Neural progenitor cell (in vitro differentiated cells): ENCODE measurements at regions not wholly inside any gene's neighbourhood (a gene's known extent, or its start where the extent isn't known, plus 50 kb on each side); places are given as distances from the start of the nearest gene placed in this dataset.

Experiments used
- EZH2 ChIP-seq: fragments of 200-600 bp; sonication (generic); IDR thresholded peaks from 2 replicates; pipeline ENCODE4 v1.6.1; 2017; ENCODE audit warnings: antibody characterized with exemption, mild to moderate bottlenecking, moderate library complexity
- TF ChIP-seq, protein P1 (sequence below): fragments of 200-600 bp; sonication (generic); IDR thresholded peaks from 2 replicates; pipeline ENCODE4 v1.5.1; 2017; ENCODE audit warnings: antibody characterized with exemption, mild to moderate bottlenecking

DNA sequence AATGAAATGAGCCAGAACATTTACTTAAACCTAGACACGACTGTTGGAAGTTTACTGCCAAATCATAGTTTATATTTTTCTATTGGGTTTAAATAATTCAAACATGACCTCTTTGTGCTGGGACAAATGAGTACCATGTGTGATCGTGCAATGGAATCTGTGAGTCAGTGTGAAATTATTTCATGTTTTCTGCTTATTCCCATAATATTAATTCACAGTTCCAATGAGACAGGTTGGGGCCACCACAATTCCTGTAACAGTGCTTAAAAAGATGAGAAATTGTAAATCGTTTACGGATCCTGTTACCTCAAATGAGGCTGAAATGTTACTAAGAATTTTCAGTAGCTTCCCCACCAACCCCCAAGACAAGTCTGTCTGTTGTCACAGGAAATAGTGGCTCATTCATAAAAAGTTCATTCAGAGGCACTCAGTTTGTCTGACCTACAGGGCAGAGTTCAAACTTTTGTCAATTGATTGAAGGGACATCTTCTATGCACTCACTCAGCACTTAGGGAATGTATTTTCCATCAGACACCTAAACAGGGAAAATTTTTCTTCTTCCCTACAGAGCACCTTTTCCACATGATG is 563.9 kb upstream of the ADAMTS16 start:
- no peak for TF ChIP-seq EZH2
- TF ChIP-seq, protein P1, sequence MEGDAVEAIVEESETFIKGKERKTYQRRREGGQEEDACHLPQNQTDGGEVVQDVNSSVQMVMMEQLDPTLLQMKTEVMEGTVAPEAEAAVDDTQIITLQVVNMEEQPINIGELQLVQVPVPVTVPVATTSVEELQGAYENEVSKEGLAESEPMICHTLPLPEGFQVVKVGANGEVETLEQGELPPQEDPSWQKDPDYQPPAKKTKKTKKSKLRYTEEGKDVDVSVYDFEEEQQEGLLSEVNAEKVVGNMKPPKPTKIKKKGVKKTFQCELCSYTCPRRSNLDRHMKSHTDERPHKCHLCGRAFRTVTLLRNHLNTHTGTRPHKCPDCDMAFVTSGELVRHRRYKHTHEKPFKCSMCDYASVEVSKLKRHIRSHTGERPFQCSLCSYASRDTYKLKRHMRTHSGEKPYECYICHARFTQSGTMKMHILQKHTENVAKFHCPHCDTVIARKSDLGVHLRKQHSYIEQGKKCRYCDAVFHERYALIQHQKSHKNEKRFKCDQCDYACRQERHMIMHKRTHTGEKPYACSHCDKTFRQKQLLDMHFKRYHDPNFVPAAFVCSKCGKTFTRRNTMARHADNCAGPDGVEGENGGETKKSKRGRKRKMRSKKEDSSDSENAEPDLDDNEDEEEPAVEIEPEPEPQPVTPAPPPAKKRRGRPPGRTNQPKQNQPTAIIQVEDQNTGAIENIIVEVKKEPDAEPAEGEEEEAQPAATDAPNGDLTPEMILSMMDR = no peak
